GM23338 (cell line): ENCODE measurements at regions not wholly inside any gene's neighbourhood (a gene's known extent, or its start where the extent isn't known, plus 50 kb on each side); places are given as distances from the start of the nearest gene placed in this dataset.
"Not testable (repeated sequence)": the region's sequence is repeated elsewhere in the genome, so short reads cannot be mapped to it uniquely, and the experiment has no call there.

Source experiments
- ATAC-seq: fragments of 200-7000 bp; cut with Tn5 transposase; 3 replicates; pipeline ENCODE4 v1.9.1; 2020
- DNase-seq: peaks from one replicate; pipeline ENCODE4 v3.0.0-alpha.2; 2015; ENCODE audit warnings: low spot score
- H2AFZ ChIP-seq: fragments of 200-600 bp; sonication (generic); 2 replicates; pipeline ENCODE4 v1.8.0; 2016; ENCODE audit warnings: antibody characterized with exemption, mild to moderate bottlenecking, moderate library complexity
- H3F3A ChIP-seq: fragments of 200-600 bp; sonication (generic); replicated peaks from 2 replicates; pipeline ENCODE4 v1.8.0; 2017; ENCODE audit warnings: antibody characterized with exemption, mixed run types, low read depth
- H3K27ac ChIP-seq: fragments of 200-600 bp; sonication (generic); 2 replicates; pipeline ENCODE4 v1.6.1; 2016; ENCODE audit warnings: low read depth
- H3K27me3 ChIP-seq: fragments of 200-600 bp; sonication (generic); 2 replicates; pipeline ENCODE4 v1.8.0; 2016; ENCODE audit warnings: mild to moderate bottlenecking, mixed run types, moderate library complexity; ENCODE audit not compliant: insufficient read depth
- H3K36me3 ChIP-seq: fragments of 200-600 bp; sonication (generic); 2 replicates; pipeline ENCODE4 v1.8.0; 2016; ENCODE audit warnings: mild to moderate bottlenecking; ENCODE audit not compliant: insufficient read depth
- H3K4me1 ChIP-seq: fragments of 200-600 bp; sonication (generic); 2 replicates; pipeline ENCODE4 v1.8.0; 2016; ENCODE audit warnings: mild to moderate bottlenecking, moderate library complexity; ENCODE audit not compliant: insufficient read depth
- H3K4me2 ChIP-seq: fragments of 200-600 bp; sonication (generic); 2 replicates; pipeline ENCODE4 v1.7.1; 2017; ENCODE audit warnings: mixed run types
- H3K4me3 ChIP-seq: fragments of 200-600 bp; sonication (generic); 2 replicates; pipeline ENCODE4 v1.6.1; 2016; ENCODE audit warnings: mixed run types
- H3K79me2 ChIP-seq: fragments of 200-600 bp; sonication (generic); replicated peaks from 2 replicates; pipeline ENCODE4 v1.8.0; 2017; ENCODE audit warnings: mild to moderate bottlenecking; ENCODE audit not compliant: insufficient read depth
- H3K9me2 ChIP-seq: fragments of 200-600 bp; sonication (generic); 2 replicates; pipeline ENCODE4 v1.8.0; 2017; ENCODE audit not compliant: insufficient read depth
- H4K20me1 ChIP-seq: fragments of 200-600 bp; sonication (generic); replicated peaks from 2 replicates; pipeline ENCODE4 v1.8.0; 2017; ENCODE audit warnings: mild to moderate bottlenecking; ENCODE audit not compliant: insufficient read depth
- H3K27ac Mint-ChIP-seq: 2 replicates; pipeline ENCODE4 v1.8.0; 2020; ENCODE audit warnings: inconsistent platforms, mild to moderate bottlenecking, moderate library complexity, mixed read lengths
- H3K27me3 Mint-ChIP-seq: 3 replicates; pipeline ENCODE4 v1.8.0; 2022; ENCODE audit warnings: low read depth, mild to moderate bottlenecking, moderate library complexity, mixed read lengths, inconsistent platforms; ENCODE audit not compliant: insufficient read depth, poor library complexity
- H3K36me3 Mint-ChIP-seq: 3 replicates; pipeline ENCODE4 v1.8.0; 2021; ENCODE audit warnings: low read depth, mild to moderate bottlenecking, inconsistent platforms, moderate library complexity, mixed read lengths
- H3K4me1 Mint-ChIP-seq: 3 replicates; pipeline ENCODE4 v1.8.0; 2020; ENCODE audit warnings: mild to moderate bottlenecking, inconsistent platforms, mixed read lengths
- H3K4me3 Mint-ChIP-seq: 3 replicates; pipeline ENCODE4 v1.8.0; 2021; ENCODE audit warnings: moderate library complexity, mild to moderate bottlenecking, inconsistent platforms, mixed read lengths
- H3K9me3 Mint-ChIP-seq: 3 replicates; pipeline ENCODE4 v1.8.0; 2020; ENCODE audit warnings: moderate library complexity, mild to moderate bottlenecking, inconsistent platforms, mixed read lengths
- CTCF ChIP-seq, 2 experiments: fragments of 200-600 bp in 1 of 2; sonication (generic) in 1 of 2; conservative IDR thresholded peaks; 2 replicates each; pipeline versions ENCODE4 v1.5.1 to v1.6.1; 2016 to 2017; ENCODE audit warnings: antibody characterized with exemption in 2 of 2, low read depth in 2 of 2, mild to moderate bottlenecking in 2 of 2, moderate library complexity in 1 of 2
- ZNF114 ChIP-seq: fragments of 250-450 bp; sonication (Bioruptor Pico); IDR thresholded peaks from 2 replicates; pipeline ENCODE4 v1.5.0; 2020; ENCODE audit warnings: mild to moderate bottlenecking, moderate library complexity
- ZNF462 ChIP-seq: fragments of 250-450 bp; sonication (Bioruptor Pico); IDR thresholded peaks from 2 replicates; pipeline ENCODE4 v1.5.0; 2020; ENCODE audit warnings: mild to moderate bottlenecking, moderate library complexity

- no peaks in the 10 kb centered on the region for H3K9me2 ChIP-seq
- H3K27me3 ChIP-seq = no peaks in the 10 kb centered on the region
- H3K4me1 ChIP-seq = no peaks in the 10 kb centered on the region
- no peak overlapping the region for H3K4me2 ChIP-seq
- no peak overlapping the region for H3K27ac Mint-ChIP-seq
- ATAC-seq (no peak), DNase-seq (no peak)
- no peaks in the 10 kb centered on the region for H3K9me3 Mint-ChIP-seq
- H3K4me3 ChIP-seq = no peak overlapping the region
- no peaks in the 10 kb centered on the region for H3K36me3 ChIP-seq
- H3K27me3 Mint-ChIP-seq = peaks cover 1% of the 10 kb centered on the region
- H4K20me1 ChIP-seq = no peaks in the 10 kb centered on the region
- H3K4me1 Mint-ChIP-seq = no peaks in the 10 kb centered on the region
- TF ChIP-seq ZNF114 (CRISPR knock-in tag) (no peak), CTCF (conservative IDR thresholded peaks at IDR 0.05; ENCODE audit: low read depth in 2 of 2) (no peak), ZNF462 (no peak)
- no peaks in the 10 kb centered on the region for H3K79me2 ChIP-seq
- H3K36me3 Mint-ChIP-seq = no peaks in the 10 kb centered on the region
- H3K27ac ChIP-seq = no peak overlapping the region
- H3K4me3 Mint-ChIP-seq = no peak overlapping the region
- no peaks in the 10 kb centered on the region for H3F3A ChIP-seq
- no peak overlapping the region for H2AFZ ChIP-seq
Observed at GRCh38 chr16:29306201-29306600, 100.3 kb downstream of the NPIPB11 start.

GRCh38 chr16:29305018-29305417 lies 101.5 kb downstream of the NPIPB11 start:
- not testable (repeated sequence) for H3K36me3 Mint-ChIP-seq, H3K4me1 ChIP-seq, H3K4me2 ChIP-seq, H3K36me3 ChIP-seq, H3K27me3 ChIP-seq, H3K79me2 ChIP-seq, H3K27ac Mint-ChIP-seq, H3K9me3 Mint-ChIP-seq, H3K27me3 Mint-ChIP-seq, H3K4me3 Mint-ChIP-seq, H3K4me1 Mint-ChIP-seq, H3K27ac ChIP-seq, DNase-seq, H3K4me3 ChIP-seq, H3F3A ChIP-seq, ATAC-seq, H4K20me1 ChIP-seq, H3K9me2 ChIP-seq, H2AFZ ChIP-seq
